Osteocyte (in vitro differentiated cells): ENCODE measurements at regions not wholly inside any gene's neighbourhood (a gene's known extent, or its start where the extent isn't known, plus 50 kb on each side); places are given as distances from the start of the nearest gene placed in this dataset.

Experiments
- DNase-seq: peaks from one replicate; pipeline ENCODE4 v3.0.0; 2021; ENCODE audit warnings: mixed read lengths; ENCODE audit not compliant: unreplicated experiment; ENCODE audit errors: extremely low spot score
- H3K27ac Mint-ChIP-seq: one replicate; pipeline ENCODE4 v1.8.0; 2021; ENCODE audit warnings: mild to moderate bottlenecking, mixed read lengths; ENCODE audit not compliant: unreplicated experiment
- H3K27me3 Mint-ChIP-seq: one replicate; pipeline ENCODE4 v1.8.0; 2021; ENCODE audit warnings: mixed read lengths; ENCODE audit not compliant: unreplicated experiment
- H3K36me3 Mint-ChIP-seq: one replicate; pipeline ENCODE4 v1.8.0; 2021; ENCODE audit warnings: mixed read lengths; ENCODE audit not compliant: unreplicated experiment
- H3K4me1 Mint-ChIP-seq: one replicate; pipeline ENCODE4 v1.8.0; 2021; ENCODE audit warnings: mixed read lengths; ENCODE audit not compliant: unreplicated experiment
- H3K4me3 Mint-ChIP-seq: one replicate; pipeline ENCODE4 v1.8.0; 2021; ENCODE audit warnings: mild to moderate bottlenecking, moderate library complexity, mixed read lengths; ENCODE audit not compliant: unreplicated experiment
- H3K9me3 Mint-ChIP-seq: one replicate; pipeline ENCODE4 v1.8.0; 2021; ENCODE audit warnings: mixed read lengths; ENCODE audit not compliant: unreplicated experiment
- CTCF ChIP-seq: fragments of 200-600 bp; sonication (generic); IDR thresholded peaks from 2 replicates; pipeline ENCODE4 v1.5.0; 2021; ENCODE audit warnings: antibody characterized with exemption, mild to moderate bottlenecking, moderate library complexity

DNA sequence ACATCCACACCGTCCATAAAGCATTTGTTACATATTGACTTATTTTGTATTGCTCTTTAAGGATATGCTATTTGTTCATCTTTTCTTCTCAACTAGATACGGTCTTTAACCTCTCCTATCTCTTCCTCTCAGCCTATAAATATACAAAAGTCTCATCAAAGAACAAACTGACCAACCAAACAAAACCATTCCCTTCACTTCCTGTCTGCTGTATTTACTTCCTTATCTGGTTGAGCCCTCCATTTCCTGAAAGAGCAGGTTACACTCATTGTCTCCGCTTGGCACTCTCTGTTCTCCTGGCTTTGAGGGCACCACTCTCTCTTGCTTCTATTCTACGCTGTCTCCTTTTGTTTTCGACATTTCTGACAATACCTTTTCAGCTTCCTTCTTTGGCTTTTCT is 431.9 kb upstream of the TCF4 start:
- Mint-ChIP-seq H3K4me1 (no peaks in the 10 kb centered on the region), H3K9me3 (peaks cover 4% of the 10 kb centered on the region), H3K27ac (no peak overlapping the region), H3K27me3 (no peaks in the 10 kb centered on the region), H3K4me3 (no peak overlapping the region), H3K36me3 (no peaks in the 10 kb centered on the region)
- no peak for DNase-seq
- TF ChIP-seq CTCF, result no peak

GRCh38 chr18:56019156-56019555 is 431.2 kb upstream of the TCF4 start:
- TF ChIP-seq CTCF, result no peak
- H3K4me3 Mint-ChIP-seq, result no peak overlapping the region
- no peak overlapping the region for H3K27ac Mint-ChIP-seq
- peaks cover 5% of the 10 kb centered on the region for H3K9me3 Mint-ChIP-seq
- no peaks in the 10 kb centered on the region for H3K27me3 Mint-ChIP-seq
- no peaks in the 10 kb centered on the region for H3K36me3 Mint-ChIP-seq
- H3K4me1 Mint-ChIP-seq, result no peaks in the 10 kb centered on the region
- no peak for DNase-seq

DNA sequence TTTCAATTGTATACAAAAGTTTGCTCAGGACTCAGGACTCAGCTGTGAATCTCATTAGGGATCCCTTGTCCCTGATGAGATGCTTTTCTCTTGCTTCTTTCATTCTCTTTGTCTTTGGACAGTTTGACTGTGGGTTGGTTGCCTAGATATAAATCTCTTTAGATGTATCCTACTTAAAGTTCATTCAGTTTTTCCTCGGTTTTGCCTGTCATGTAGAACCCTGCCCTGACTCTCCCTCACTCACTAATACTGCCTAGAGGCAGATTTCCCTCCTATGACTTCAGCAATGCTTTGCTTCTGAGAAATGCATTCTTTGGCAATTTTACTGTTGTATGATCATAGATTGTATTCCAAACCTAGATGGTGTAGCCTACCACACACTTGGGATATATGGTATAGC is 421.4 kb upstream of the TCF4 start:
- no peak for TF ChIP-seq CTCF
- H3K36me3 Mint-ChIP-seq, result peaks cover 2% of the 10 kb centered on the region
- DNase-seq, result no peak
- no peaks in the 10 kb centered on the region for H3K27me3 Mint-ChIP-seq
- no peaks in the 10 kb centered on the region for H3K4me1 Mint-ChIP-seq
- H3K4me3 Mint-ChIP-seq, result no peak overlapping the region
- peaks cover 22% of the 10 kb centered on the region for H3K9me3 Mint-ChIP-seq
- H3K27ac Mint-ChIP-seq, result no peak overlapping the region

- Mint-ChIP-seq H3K4me1 (peaks cover 15% of the 10 kb centered on the region), H3K36me3 (no peaks in the 10 kb centered on the region), H3K27me3 (no peaks in the 10 kb centered on the region), H3K9me3 (no peaks in the 10 kb centered on the region), H3K4me3 (no peak overlapping the region), H3K27ac (no peak overlapping the region)
- TF ChIP-seq CTCF, result no peak
- DNase-seq, result no peak
Observed at GRCh38 chr18:56003720-56004088, 415.7 kb upstream of the TCF4 start.

DNA sequence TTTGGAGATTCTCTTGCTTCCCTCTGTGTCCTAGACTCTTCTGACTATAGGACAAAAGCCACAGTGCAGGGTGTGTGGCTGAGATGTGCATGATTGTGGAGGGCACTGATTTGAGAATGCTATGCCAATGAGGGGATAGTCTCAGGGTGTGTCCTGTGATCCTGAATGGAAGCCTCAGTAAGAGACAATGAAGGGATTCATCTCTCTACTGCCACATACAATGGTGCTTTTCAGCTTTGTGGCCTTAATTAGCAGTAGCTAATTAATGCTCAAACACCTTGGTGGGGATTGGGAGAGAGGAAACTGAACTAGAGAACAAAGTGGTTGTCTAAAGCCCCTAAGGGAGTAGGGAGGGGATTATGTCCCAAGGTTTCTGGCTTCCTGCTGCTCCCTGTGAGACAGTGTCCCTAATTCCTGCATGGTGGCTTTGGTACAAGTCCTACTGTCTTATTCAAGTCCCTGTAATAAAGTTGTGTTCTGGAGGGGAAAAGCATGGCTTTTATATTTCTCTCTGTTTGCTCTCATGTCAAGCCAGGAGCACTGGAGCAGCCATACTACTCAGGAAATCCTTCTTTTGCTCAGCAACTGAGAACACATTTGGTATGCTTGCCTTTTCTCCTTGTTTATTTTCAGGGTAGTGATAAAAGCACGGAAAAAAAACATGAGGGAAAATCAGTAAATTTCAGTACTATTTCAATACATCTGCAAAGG is 415.2 kb upstream of the TCF4 start:
- Mint-ChIP-seq H3K27ac (no peak overlapping the region), H3K4me3 (no peak overlapping the region), H3K36me3 (no peaks in the 10 kb centered on the region), H3K4me1 (peaks cover 20% of the 10 kb centered on the region), H3K9me3 (no peaks in the 10 kb centered on the region), H3K27me3 (no peaks in the 10 kb centered on the region)
- no peak for DNase-seq
- TF ChIP-seq CTCF, result no peak
